SK-N-SH (cell line): ENCODE measurements at regions not wholly inside any gene's neighbourhood (a gene's known extent, or its start where the extent isn't known, plus 50 kb on each side); places are given as distances from the start of the nearest gene placed in this dataset.

ENCODE experiments used
- CTCF ChIA-PET: fragments of 300-600, 350-600 bp; formaldehyde crosslinking; extraction: SDS; loops from one replicate; lab custom pipeline; 2021; lab: Yijun Ruan, JAX
- POLR2A ChIA-PET: fragments of 350-600 bp; sonication (Branson Sonifier 250); formaldehyde crosslinking; extraction: SDS; loops from one replicate; lab custom pipeline; 2020; ENCODE audit warnings: antibody characterized with exemption, inconsistent platforms; lab: Yijun Ruan, JAX
- DNase-seq: peaks from one replicate; pipeline ENCODE4 v3.0.0; 2012
- H2AFZ ChIP-seq: fragments of 200-600 bp; sonication (generic); 2 replicates; pipeline ENCODE4 v1.8.1; 2016; ENCODE audit warnings: antibody characterized with exemption, mild to moderate bottlenecking, low read depth
- H3F3A ChIP-seq: fragments of 200-600 bp; sonication (generic); replicated peaks from 2 replicates; pipeline ENCODE3; 2016; ENCODE audit warnings: antibody characterized with exemption, mild to moderate bottlenecking; ENCODE audit not compliant: insufficient read depth
- H3K27ac ChIP-seq, 2 experiments: fragments of 200-500 bp in 1 of 2; fragments of 200-600 bp in 1 of 2; sonication (Bioruptor generic) in 1 of 2; sonication (generic), shearing (Covaris generic) in 1 of 2; 2 replicates each; pipeline versions ENCODE4 v1.5.1 to v1.6.1; 2014 to 2016; ENCODE audit warnings: low read depth in 2 of 2, inconsistent platforms in 1 of 2, low read length in 1 of 2, mild to moderate bottlenecking in 1 of 2, mixed read lengths in 1 of 2
- H3K27me3 ChIP-seq: fragments of 200-600 bp; sonication (generic), shearing (Covaris generic); 2 replicates; pipeline ENCODE4 v1.6.1; 2016; ENCODE audit warnings: mixed run types; ENCODE audit not compliant: insufficient read depth
- H3K36me3 ChIP-seq, 2 experiments: fragments of 200-500 bp in 1 of 2; fragments of 200-600 bp in 1 of 2; sonication (Bioruptor generic) in 1 of 2; sonication (generic) in 1 of 2; replicated peaks in 1 of 2; 2 replicates each; pipeline versions ENCODE3 to v1.5.1; 2014 to 2016; ENCODE audit warnings: low read length in 1 of 2, mild to moderate bottlenecking in 1 of 2; ENCODE audit not compliant: insufficient read depth in 2 of 2, control insufficient read depth in 1 of 2
- H3K4me1 ChIP-seq, 2 experiments: fragments of 200-500 bp in 1 of 2; fragments of 200-600 bp in 1 of 2; sonication (Bioruptor generic) in 1 of 2; sonication (generic), shearing (Covaris generic) in 1 of 2; 2 replicates each; pipeline versions ENCODE4 v1.5.1 to v1.6.1; 2014 to 2016; ENCODE audit warnings: low read depth in 1 of 2, low read length in 1 of 2, mixed run types in 1 of 2; ENCODE audit not compliant: insufficient read depth in 2 of 2, control insufficient read depth in 1 of 2
- H3K4me2 ChIP-seq: fragments of 200-600 bp; sonication (generic), shearing (Covaris generic); 2 replicates; pipeline ENCODE4 v1.6.1; 2017; ENCODE audit warnings: mixed run types
- H3K4me3 ChIP-seq, 2 experiments: fragments of 200-500 bp in 1 of 2; fragments of 200-600 bp in 1 of 2; sonication (Bioruptor generic) in 1 of 2; sonication (generic), shearing (Covaris generic) in 1 of 2; 2 replicates each; pipeline versions ENCODE4 v1.5.1 to v1.8.1; 2014 to 2016; ENCODE audit warnings: low read depth in 2 of 2, inconsistent platforms in 1 of 2, low read length in 1 of 2, mild to moderate bottlenecking in 1 of 2, mixed read lengths in 1 of 2, moderate library complexity in 1 of 2
- H3K79me2 ChIP-seq: fragments of 200-600 bp; sonication (generic); 2 replicates; pipeline ENCODE4 v1.8.1; 2017; ENCODE audit warnings: mild to moderate bottlenecking; ENCODE audit not compliant: insufficient read depth
- H3K9ac ChIP-seq: fragments of 200-600 bp; sonication (generic); 2 replicates; pipeline ENCODE4 v1.6.1; 2017; ENCODE audit warnings: mixed run types
- H3K9me2 ChIP-seq: fragments of 200-600 bp; sonication (generic); 2 replicates; pipeline ENCODE4 v1.6.1; 2017; ENCODE audit warnings: mixed run types
- H3K9me3 ChIP-seq: fragments of 200-600 bp; sonication (generic); 2 replicates; pipeline ENCODE4 v1.6.1; 2017; ENCODE audit warnings: mixed run types, mild to moderate bottlenecking, moderate library complexity
- H4K20me1 ChIP-seq: fragments of 200-600 bp; sonication (generic); 2 replicates; pipeline ENCODE4 v1.6.1; 2017; ENCODE audit warnings: mild to moderate bottlenecking, mixed run types; ENCODE audit not compliant: insufficient read depth
- ELF1 ChIP-seq: IDR thresholded peaks from 2 replicates; pipeline ENCODE4 v1.4.0; 2012
- EP300 ChIP-seq, 2 experiments: IDR thresholded peaks; 2 replicates each; pipeline versions ENCODE4 v1.4.0 to v1.6.1; 2012; ENCODE audit warnings: borderline replicate concordance in 1 of 2, low read depth in 1 of 2, low read length in 1 of 2
- NFIC ChIP-seq: IDR thresholded peaks from 2 replicates; pipeline ENCODE4 v1.4.0; 2012; ENCODE audit warnings: borderline replicate concordance
- NRF1 ChIP-seq: IDR thresholded peaks from 2 replicates; pipeline ENCODE4 v1.6.1; 2012; ENCODE audit warnings: low read depth, mild to moderate bottlenecking, low read length
- POLR2AphosphoS5 ChIP-seq: IDR thresholded peaks from 2 replicates; pipeline ENCODE4 v1.6.1; 2012; ENCODE audit warnings: low read depth, low read length
- RAD21 ChIP-seq: IDR thresholded peaks from 2 replicates; pipeline ENCODE4 v1.6.1; 2012; ENCODE audit warnings: mild to moderate bottlenecking, low read length
- RCOR1 ChIP-seq: fragments of 150-350 bp; IDR thresholded peaks from 2 replicates; pipeline ENCODE4 v1.6.1; 2017; ENCODE audit warnings: antibody characterized with exemption, low read length
- REST ChIP-seq: IDR thresholded peaks from 2 replicates; pipeline ENCODE4 v1.6.1; 2012; ENCODE audit warnings: mild to moderate bottlenecking, low read depth, low read length, moderate library complexity
- RFX5 ChIP-seq: IDR thresholded peaks from 2 replicates; pipeline ENCODE4 v1.6.1; 2012; ENCODE audit warnings: mild to moderate bottlenecking, improper control_type of control experiment, low read length
- RXRA ChIP-seq: IDR thresholded peaks from 2 replicates; pipeline ENCODE4 v1.4.0; 2012; ENCODE audit warnings: low read depth, mild to moderate bottlenecking, borderline replicate concordance
- SMC3 ChIP-seq: IDR thresholded peaks from 2 replicates; pipeline ENCODE4 v1.6.1; 2012; ENCODE audit warnings: low read depth, low read length, improper control_type of control experiment
- TAF1 ChIP-seq: IDR thresholded peaks from 2 replicates; pipeline ENCODE4 v1.6.1; 2012; ENCODE audit warnings: low read depth, mild to moderate bottlenecking, low read length, moderate library complexity, borderline replicate concordance
- YY1 ChIP-seq: IDR thresholded peaks from 2 replicates; pipeline ENCODE4 v1.4.0; 2012; ENCODE audit warnings: low read depth, mild to moderate bottlenecking
- WGBS: methylation state at CpG from one replicate; pipeline ENCODE4 v1.1.6; 2017; ENCODE audit warnings: low lambda C conversion rate; 5-methylcytosine and 5-hydroxymethylcytosine counted together
- TF ChIP-seq, protein P1 (sequence below): IDR thresholded peaks from 2 replicates; pipeline ENCODE4 v1.4.0; 2012; ENCODE audit warnings: low read depth
- TF ChIP-seq, protein P2 (sequence below): IDR thresholded peaks from 2 replicates; pipeline ENCODE4 v1.4.0; 2012; ENCODE audit warnings: low read depth, borderline replicate concordance
- TF ChIP-seq, protein P3 (sequence below): IDR thresholded peaks from 2 replicates; pipeline ENCODE4 v1.4.0; 2012; ENCODE audit warnings: low read depth, borderline replicate concordance

DNA sequence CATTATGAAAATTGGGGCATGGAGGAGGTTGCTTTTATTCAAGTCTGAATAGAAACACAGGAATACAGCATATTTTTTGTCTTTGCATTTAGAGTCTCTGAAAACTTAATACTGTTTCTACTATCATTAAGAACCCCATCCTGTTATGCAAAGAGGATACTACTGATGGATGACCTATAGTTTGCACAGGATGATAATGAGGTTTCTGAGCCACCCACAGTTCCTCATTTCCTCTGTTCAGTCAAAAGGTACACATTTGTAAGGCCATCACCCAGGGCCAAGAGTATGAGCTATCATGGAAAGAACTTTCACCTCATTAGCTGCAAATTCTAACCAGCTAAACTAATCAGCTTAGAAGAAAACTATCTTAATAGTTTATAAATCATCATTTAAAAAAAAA is 213.0 kb upstream of the CHRM2 start:
- TF ChIP-seq REST (no peak), SMC3 (no peak), POLR2AphosphoS5 (no peak)
- POLR2A ChIA-PET = no interaction called here
- H3K79me2 ChIP-seq = no peaks in the 10 kb centered on the region
- H3K9ac ChIP-seq = no peak overlapping the region
- H3K4me1 ChIP-seq = no peaks in the 10 kb centered on the region; a peak in 2 of 4 replicates
- no peak overlapping the region for H2AFZ ChIP-seq
- CTCF ChIA-PET = interaction anchor here (2.0 kb wide), 1 partner anchor 15 kb away, joined by 4 read pairs; no protein-coding TSS in a partner anchor
- no peaks in the 10 kb centered on the region for H3K9me2 ChIP-seq
- no peaks in the 10 kb centered on the region for H3K27me3 ChIP-seq
- no peak overlapping the region for H3K4me3 ChIP-seq
- no peaks in the 10 kb centered on the region for H3K9me3 ChIP-seq
- no peaks in the 10 kb centered on the region for H4K20me1 ChIP-seq
- DNase-seq = no peak
- no peak overlapping the region for H3K4me2 ChIP-seq
- H3K36me3 ChIP-seq = no peaks in the 10 kb centered on the region
- no peaks in the 10 kb centered on the region for H3F3A ChIP-seq
- no peak overlapping the region for H3K27ac ChIP-seq

GRCh38 chr7:136654406-136654805 is 214.0 kb upstream of the CHRM2 start:
- Histone ChIP-seq H3K9ac (no peak overlapping the region), H3K36me3 (no peaks in the 10 kb centered on the region), H2AFZ (no peak overlapping the region), H3K27ac (no peak overlapping the region), H3K9me3 (no peaks in the 10 kb centered on the region), H3K4me3 (no peak overlapping the region), H3K4me1 (no peaks in the 10 kb centered on the region; a peak in 2 of 4 replicates)
- DNase-seq = no peak
- POLR2A ChIA-PET = no interaction called here
- TF ChIP-seq EP300 (IDR thresholded peaks at IDR 0.05; ENCODE audit: borderline replicate concordance in 1 of 2, low read depth in 1 of 2, low read length in 1 of 2) (no peak), TAF1 (no peak), RXRA (no peak), RAD21 (no peak), RCOR1 (no peak), RFX5 (no peak), NFIC (no peak), ELF1 (no peak), NRF1 (no peak), YY1 (no peak)
- TF ChIP-seq, protein P1, sequence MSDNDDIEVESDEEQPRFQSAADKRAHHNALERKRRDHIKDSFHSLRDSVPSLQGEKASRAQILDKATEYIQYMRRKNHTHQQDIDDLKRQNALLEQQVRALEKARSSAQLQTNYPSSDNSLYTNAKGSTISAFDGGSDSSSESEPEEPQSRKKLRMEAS = no peak
- TF ChIP-seq, protein P2, sequence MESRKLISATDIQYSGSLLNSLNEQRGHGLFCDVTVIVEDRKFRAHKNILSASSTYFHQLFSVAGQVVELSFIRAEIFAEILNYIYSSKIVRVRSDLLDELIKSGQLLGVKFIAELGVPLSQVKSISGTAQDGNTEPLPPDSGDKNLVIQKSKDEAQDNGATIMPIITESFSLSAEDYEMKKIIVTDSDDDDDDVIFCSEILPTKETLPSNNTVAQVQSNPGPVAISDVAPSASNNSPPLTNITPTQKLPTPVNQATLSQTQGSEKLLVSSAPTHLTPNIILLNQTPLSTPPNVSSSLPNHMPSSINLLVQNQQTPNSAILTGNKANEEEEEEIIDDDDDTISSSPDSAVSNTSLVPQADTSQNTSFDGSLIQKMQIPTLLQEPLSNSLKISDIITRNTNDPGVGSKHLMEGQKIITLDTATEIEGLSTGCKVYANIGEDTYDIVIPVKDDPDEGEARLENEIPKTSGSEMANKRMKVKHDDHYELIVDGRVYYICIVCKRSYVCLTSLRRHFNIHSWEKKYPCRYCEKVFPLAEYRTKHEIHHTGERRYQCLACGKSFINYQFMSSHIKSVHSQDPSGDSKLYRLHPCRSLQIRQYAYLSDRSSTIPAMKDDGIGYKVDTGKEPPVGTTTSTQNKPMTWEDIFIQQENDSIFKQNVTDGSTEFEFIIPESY = no peak
- TF ChIP-seq, protein P3, sequence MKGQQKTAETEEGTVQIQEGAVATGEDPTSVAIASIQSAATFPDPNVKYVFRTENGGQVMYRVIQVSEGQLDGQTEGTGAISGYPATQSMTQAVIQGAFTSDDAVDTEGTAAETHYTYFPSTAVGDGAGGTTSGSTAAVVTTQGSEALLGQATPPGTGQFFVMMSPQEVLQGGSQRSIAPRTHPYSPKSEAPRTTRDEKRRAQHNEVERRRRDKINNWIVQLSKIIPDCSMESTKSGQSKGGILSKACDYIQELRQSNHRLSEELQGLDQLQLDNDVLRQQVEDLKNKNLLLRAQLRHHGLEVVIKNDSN = no peak
- TF ChIP-seq, all 33 proteins: peak for 0
- CTCF ChIA-PET = interaction anchor here (0.9 to 2.0 kb wide), 4 partner anchors 12 to 33 kb away, joined by 3 to 4 read pairs (median 4); no protein-coding TSS in a partner anchor
- Histone ChIP-seq H3K9me2 (no peaks in the 10 kb centered on the region), H3F3A (no peaks in the 10 kb centered on the region), H3K27me3 (no peaks in the 10 kb centered on the region), H3K4me2 (no peak overlapping the region), H3K79me2 (no peaks in the 10 kb centered on the region), H4K20me1 (no peaks in the 10 kb centered on the region)
- WGBS = 10% methylated on average over 3 of the region's 3 CpGs
